GM18505 (cell line): ENCODE measurements at regions not wholly inside any gene's neighbourhood (a gene's known extent, or its start where the extent isn't known, plus 50 kb on each side); places are given as distances from the start of the nearest gene placed in this dataset.
"Not testable (repeated sequence)": the region's sequence is repeated elsewhere in the genome, so short reads cannot be mapped to it uniquely, and the experiment has no call there.

ENCODE experiments used
- ATAC-seq: cut with Tn5 transposase; IDR thresholded peaks from one replicate; pipeline ENCODE4 v1.9.1; 2021; ENCODE audit not compliant: unreplicated experiment
- POLR2A ChIP-seq: IDR thresholded peaks from 4 replicates; pipeline ENCODE4 v1.6.1; 2011; ENCODE audit warnings: borderline replicate concordance; ENCODE audit not compliant: insufficient read depth, insufficient read length; ENCODE audit errors: extremely low read depth

- ATAC-seq: no peak
- TF ChIP-seq POLR2A: no peak
Measured at GRCh38 chr3:94433811-94434210, 370.9 kb downstream of the NSUN3 start.

- no peak for TF ChIP-seq POLR2A
- no peak for ATAC-seq
Measured at GRCh38 chr3:94440767-94441493, 378.1 kb downstream of the NSUN3 start.

GRCh38 chr3:94441494-94441847 lies 378.6 kb downstream of the NSUN3 start:
- TF ChIP-seq POLR2A: no peak
- ATAC-seq: no peak

GRCh38 chr3:94453864-94454263 lies 391.0 kb downstream of the NSUN3 start:
- no peak for ATAC-seq
- no peak for TF ChIP-seq POLR2A

- no peak for ATAC-seq
- no peak for TF ChIP-seq POLR2A
Measured at GRCh38 chr3:94459167-94459566, 396.3 kb downstream of the NSUN3 start.

- ATAC-seq: no peak
- no peak for TF ChIP-seq POLR2A
Measured at GRCh38 chr3:94460931-94461330, 398.1 kb downstream of the NSUN3 start.

GRCh38 chr3:94462931-94463330 lies 400.1 kb downstream of the NSUN3 start:
- ATAC-seq: no peak
- no peak for TF ChIP-seq POLR2A

- ATAC-seq: no peak
Measured at GRCh38 chr3:94472511-94472910, 409.6 kb downstream of the NSUN3 start.

GRCh38 chr3:94481226-94481898 lies 418.5 kb downstream of the NSUN3 start:
- TF ChIP-seq POLR2A: no peak
- ATAC-seq: no peak

More at GRCh38 chr3:94472511-94472910, 409.6 kb downstream of the NSUN3 start:
- no peak for TF ChIP-seq POLR2A

- no peak for ATAC-seq
- no peak for TF ChIP-seq POLR2A
Measured at GRCh38 chr3:94482686-94483085, 419.8 kb downstream of the NSUN3 start.

- no peak for ATAC-seq
- TF ChIP-seq POLR2A: no peak
Measured at GRCh38 chr3:94483403-94483802, 420.5 kb downstream of the NSUN3 start.

- ATAC-seq: no peak
- TF ChIP-seq POLR2A: no peak
Measured at GRCh38 chr3:94494992-94495391, 432.1 kb downstream of the NSUN3 start.

GRCh38 chr3:94500146-94500545 lies 437.3 kb downstream of the NSUN3 start:
- TF ChIP-seq POLR2A: no peak
- ATAC-seq: no peak

GRCh38 chr3:94507354-94507753 lies 444.5 kb downstream of the NSUN3 start:
- not testable (repeated sequence) for ATAC-seq
